ENCODE measurements at regions not wholly inside any gene's neighbourhood (a gene's known extent, or its start where the extent isn't known, plus 50 kb on each side); places are given as distances from the start of the nearest gene placed in this dataset.

GRCh38 chr15:80331886-80332406 lies 72.2 kb upstream of the ARNT2 start:
- TF ChIP-seq TCF7 (CRISPR knock-in tag; IDR thresholded peaks at IDR 0.05; ENCODE audit: low read depth) = no peak
- no peak for TF ChIP-seq CTCF (IDR thresholded peaks at IDR 0.05)
- TF ChIP-seq MYBL2 (CRISPR knock-in tag; IDR thresholded peaks at IDR 0.05) = no peak
- no peak for TF ChIP-seq SP1 (CRISPR knock-in tag; conservative IDR thresholded peaks at IDR 0.05)
- TF ChIP-seq NR2C2 (CRISPR knock-in tag; IDR thresholded peaks at IDR 0.05) = no peak

Measured in WTC11 (cell line).